ENCODE measurements at regions not wholly inside any gene's neighbourhood (a gene's known extent, or its start where the extent isn't known, plus 50 kb on each side); places are given as distances from the start of the nearest gene placed in this dataset.

GRCh38 chrY:3037471-3037870 is 102.3 kb downstream of the ZFY start:
- Histone ChIP-seq H4K20me1 (ENCODE audit: insufficient read depth) (no peaks in the 10 kb centered on the region), H3K4me3 (ENCODE audit: low read length) (no peak overlapping the region), H3K27ac (ENCODE audit: low read length) (no peak overlapping the region), H2AFZ (ENCODE audit: low read depth, low read length) (no peak overlapping the region), H3K27me3 (ENCODE audit: insufficient read depth, low read depth, low read length) (no peaks in the 10 kb centered on the region), H3K9me3 (ENCODE audit: low read length) (no peaks in the 10 kb centered on the region), H3K4me2 (ENCODE audit: low read length) (no peak overlapping the region), H3K36me3 (ENCODE audit: insufficient read depth, low read length) (no peaks in the 10 kb centered on the region), H3K79me2 (replicated peaks; ENCODE audit: insufficient read depth, low read length) (no peaks in the 10 kb centered on the region), H3F3A (ENCODE audit: insufficient read depth, low read length, poor library complexity, severe bottlenecking) (no peaks in the 10 kb centered on the region), H3K9me2 (ENCODE audit: insufficient read depth, low read length) (no peaks in the 10 kb centered on the region), H3K9ac (ENCODE audit: low read length) (no peak overlapping the region)
- TF ChIP-seq SMC3 (conservative IDR thresholded peaks at IDR 0.05; ENCODE audit: poor library complexity), result no peak
- no peak for TF ChIP-seq CTCF (IDR thresholded peaks at IDR 0.05; ENCODE audit: poor library complexity, severe bottlenecking)
- no peak for TF ChIP-seq REST (IDR thresholded peaks at IDR 0.05; ENCODE audit: borderline replicate concordance)
- no peak for TF ChIP-seq POLR2AphosphoS5 (IDR thresholded peaks at IDR 0.05)
- TF ChIP-seq TAF1 (IDR thresholded peaks at IDR 0.05; ENCODE audit: low read depth), result no peak

GRCh38 chrY:3040415-3040814 is 105.2 kb downstream of the ZFY start:
- Histone ChIP-seq H3K9me2 (ENCODE audit: insufficient read depth, low read length) (no peaks in the 10 kb centered on the region), H3K79me2 (replicated peaks; ENCODE audit: insufficient read depth, low read length) (no peaks in the 10 kb centered on the region), H3K9ac (ENCODE audit: low read length) (no peak overlapping the region), H3K27ac (ENCODE audit: low read length) (no peak overlapping the region), H3K36me3 (ENCODE audit: insufficient read depth, low read length) (no peaks in the 10 kb centered on the region), H4K20me1 (ENCODE audit: insufficient read depth) (no peaks in the 10 kb centered on the region), H2AFZ (ENCODE audit: low read depth, low read length) (no peak overlapping the region), H3K4me3 (ENCODE audit: low read length) (no peak overlapping the region), H3K4me2 (ENCODE audit: low read length) (no peak overlapping the region), H3K9me3 (ENCODE audit: low read length) (no peaks in the 10 kb centered on the region), H3F3A (ENCODE audit: insufficient read depth, low read length, poor library complexity, severe bottlenecking) (no peaks in the 10 kb centered on the region), H3K27me3 (ENCODE audit: insufficient read depth, low read depth, low read length) (no peaks in the 10 kb centered on the region)
- no peak for TF ChIP-seq EP300 (conservative IDR thresholded peaks at IDR 0.05; ENCODE audit: poor library complexity, severe bottlenecking)
- no peak for TF ChIP-seq MXI1 (conservative IDR thresholded peaks at IDR 0.05; ENCODE audit: poor library complexity, severe bottlenecking)
- no peak for TF ChIP-seq CTCF (IDR thresholded peaks at IDR 0.05; ENCODE audit: poor library complexity, severe bottlenecking)
- no peak for TF ChIP-seq REST (IDR thresholded peaks at IDR 0.05; ENCODE audit: borderline replicate concordance)
- TF ChIP-seq POLR2AphosphoS5 (IDR thresholded peaks at IDR 0.05), result no peak
- no peak for TF ChIP-seq RAD21 (conservative IDR thresholded peaks at IDR 0.05)
- no peak for TF ChIP-seq EZH2 (IDR thresholded peaks at IDR 0.05; ENCODE audit: borderline replicate concordance, insufficient read depth, low read length, poor library complexity, severe bottlenecking)
- TF ChIP-seq SMC3 (conservative IDR thresholded peaks at IDR 0.05; ENCODE audit: poor library complexity), result no peak
- no peak for TF ChIP-seq TAF1 (IDR thresholded peaks at IDR 0.05; ENCODE audit: low read depth)
